Hepatocyte (in vitro differentiated cells): ENCODE measurements at regions not wholly inside any gene's neighbourhood (a gene's known extent, or its start where the extent isn't known, plus 50 kb on each side); places are given as distances from the start of the nearest gene placed in this dataset.

ENCODE experiments used
- DNase-seq: peaks from one replicate; pipeline ENCODE4 v3.0.0-alpha.2; 2016; ENCODE audit warnings: low spot score
- H2AFZ ChIP-seq: fragments of 200-600 bp; sonication (generic); 2 replicates; pipeline ENCODE4 v1.6.0; 2016; ENCODE audit warnings: antibody characterized with exemption, mild to moderate bottlenecking
- H3K27ac ChIP-seq: fragments of 200-600 bp; sonication (generic); 2 replicates; pipeline ENCODE4 v1.5.1; 2016; ENCODE audit warnings: mild to moderate bottlenecking
- H3K27me3 ChIP-seq: fragments of 200-600 bp; sonication (generic); 2 replicates; pipeline ENCODE4 v1.6.1; 2016
- H3K36me3 ChIP-seq: fragments of 200-600 bp; sonication (generic); replicated peaks from 2 replicates; pipeline ENCODE4 v1.5.1; 2016; ENCODE audit warnings: low read depth; ENCODE audit not compliant: insufficient read depth
- H3K4me1 ChIP-seq: fragments of 200-600 bp; sonication (generic); 2 replicates; pipeline ENCODE4 v1.5.1; 2016; ENCODE audit warnings: mild to moderate bottlenecking, moderate library complexity; ENCODE audit not compliant: insufficient read depth
- H3K4me2 ChIP-seq: fragments of 200-600 bp; sonication (generic); 2 replicates; pipeline ENCODE4 v1.6.0; 2016
- H3K4me3 ChIP-seq: fragments of 200-600 bp; sonication (generic); 2 replicates; pipeline ENCODE4 v1.5.1; 2016; ENCODE audit warnings: mild to moderate bottlenecking
- H3K79me2 ChIP-seq: fragments of 200-600 bp; sonication (generic); 2 replicates; pipeline ENCODE4 v1.6.0; 2017; ENCODE audit warnings: mild to moderate bottlenecking
- H3K9me2 ChIP-seq: fragments of 200-600 bp; sonication (generic); replicated peaks from 2 replicates; pipeline ENCODE4 v1.6.0; 2017; ENCODE audit warnings: mild to moderate bottlenecking; ENCODE audit not compliant: insufficient read depth
- H3K9me3 ChIP-seq: fragments of 200-600 bp; sonication (generic); 2 replicates; pipeline ENCODE4 v1.5.1; 2016; ENCODE audit warnings: low read depth, mild to moderate bottlenecking
- H4K20me1 ChIP-seq: fragments of 200-600 bp; sonication (generic); 2 replicates; pipeline ENCODE4 v1.6.0; 2016; ENCODE audit warnings: mild to moderate bottlenecking; ENCODE audit not compliant: insufficient read depth, poor library complexity, severe bottlenecking
- EZH2 ChIP-seq: fragments of 200-600 bp; sonication (generic); IDR thresholded peaks from 2 replicates; pipeline ENCODE4 v1.6.1; 2016; ENCODE audit warnings: antibody characterized with exemption, mild to moderate bottlenecking, borderline replicate concordance
- EZH2phosphoT487 ChIP-seq: fragments of 200-600 bp; sonication (generic); IDR thresholded peaks from one replicate; pipeline ENCODE4 v1.6.1; 2018; ENCODE audit warnings: antibody characterized with exemption, mild to moderate bottlenecking, low read depth, moderate library complexity; ENCODE audit not compliant: unreplicated experiment, severe bottlenecking
- WGBS: methylation state at CpG from one replicate; pipeline ENCODE4 v1.1.6; 2016; ENCODE audit warnings: low lambda C conversion rate; ENCODE audit errors: missing lambda C conversion rate; 5-methylcytosine and 5-hydroxymethylcytosine counted together
- TF ChIP-seq, protein P1 (sequence below): fragments of 200-600 bp; sonication (generic); IDR thresholded peaks from 2 replicates; pipeline ENCODE4 v1.5.1; 2016; ENCODE audit warnings: antibody characterized with exemption, mild to moderate bottlenecking; ENCODE audit not compliant: poor library complexity

DNA sequence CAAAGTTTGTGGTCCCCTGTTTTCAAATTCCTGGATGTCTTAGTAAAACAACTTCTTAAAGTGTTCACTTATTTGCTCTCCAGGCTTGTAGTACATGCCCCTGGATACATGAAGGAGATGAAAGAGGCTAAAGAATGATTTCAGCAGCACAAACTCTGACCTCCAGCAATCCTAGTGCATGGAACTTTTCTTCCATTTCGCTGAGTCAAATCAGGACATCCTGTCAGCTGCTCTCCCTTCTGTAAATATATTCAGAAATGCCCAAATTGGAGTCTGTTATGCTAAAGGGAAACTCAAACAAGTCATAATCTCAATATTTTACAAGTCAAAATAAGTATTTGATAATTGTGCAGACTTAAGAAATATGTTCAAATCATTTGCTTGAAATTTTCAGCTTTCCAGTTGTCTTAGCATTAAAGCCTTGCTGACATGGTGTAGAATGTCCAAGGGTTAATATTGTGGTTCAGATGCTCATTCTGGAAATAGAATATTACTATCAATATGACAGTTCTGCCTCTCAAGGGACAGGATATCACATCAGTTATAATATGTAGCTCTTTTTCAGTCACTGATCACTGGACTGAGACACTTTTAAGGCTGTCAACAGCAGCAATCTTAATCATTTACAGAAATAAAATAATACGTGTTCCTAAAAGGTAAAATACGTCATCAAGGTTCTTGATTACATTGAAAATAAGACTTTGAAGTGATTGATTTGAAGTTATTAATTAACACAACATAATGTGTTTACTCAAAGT lies 1157.3 kb downstream of the PLA2G4A start:
- DNase-seq = no peak
- WGBS = 76% methylated on average over 3 of the region's 3 CpGs

DNA sequence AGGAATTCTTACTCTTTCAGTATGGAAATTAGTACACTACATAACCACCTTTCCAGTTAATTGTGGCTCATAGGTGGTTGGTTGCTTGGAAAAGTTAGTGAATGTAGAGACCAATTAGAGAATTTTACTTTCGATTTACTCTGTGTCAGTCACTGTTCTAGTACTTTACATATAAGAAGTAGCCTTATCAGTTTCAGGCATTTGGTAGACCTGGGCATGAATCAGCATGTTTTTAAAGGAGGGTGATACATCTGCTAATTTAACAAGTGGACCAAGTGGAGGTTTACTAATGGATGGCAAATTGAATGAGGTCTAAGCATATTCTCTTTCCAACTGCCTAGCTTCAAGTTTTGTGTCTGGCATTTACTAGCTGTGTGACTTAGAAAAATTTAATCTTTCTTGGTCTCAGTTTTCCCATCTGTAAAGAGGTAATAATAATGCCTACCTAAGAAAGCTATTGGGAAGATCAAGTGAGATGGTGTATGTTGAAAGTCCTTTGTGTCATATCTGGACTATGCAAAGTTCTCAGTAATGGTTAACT lies 1158.6 kb downstream of the PLA2G4A start:
- no peak overlapping the region for H3K4me2 ChIP-seq

More for the DNA sequence above, 1157.3 kb downstream of the PLA2G4A start:
- no peaks in the 10 kb centered on the region for H3K79me2 ChIP-seq
- no peaks in the 10 kb centered on the region for H3K9me3 ChIP-seq
- no peaks in the 10 kb centered on the region for H4K20me1 ChIP-seq
- H3K9me2 ChIP-seq = no peaks in the 10 kb centered on the region
- H3K4me1 ChIP-seq = no peaks in the 10 kb centered on the region
- H3K27ac ChIP-seq = no peak overlapping the region
- H2AFZ ChIP-seq = no peak overlapping the region
- H3K4me2 ChIP-seq = no peak overlapping the region
- TF ChIP-seq EZH2 (no peak), EZH2phosphoT487 (no peak)
- TF ChIP-seq, protein P1, sequence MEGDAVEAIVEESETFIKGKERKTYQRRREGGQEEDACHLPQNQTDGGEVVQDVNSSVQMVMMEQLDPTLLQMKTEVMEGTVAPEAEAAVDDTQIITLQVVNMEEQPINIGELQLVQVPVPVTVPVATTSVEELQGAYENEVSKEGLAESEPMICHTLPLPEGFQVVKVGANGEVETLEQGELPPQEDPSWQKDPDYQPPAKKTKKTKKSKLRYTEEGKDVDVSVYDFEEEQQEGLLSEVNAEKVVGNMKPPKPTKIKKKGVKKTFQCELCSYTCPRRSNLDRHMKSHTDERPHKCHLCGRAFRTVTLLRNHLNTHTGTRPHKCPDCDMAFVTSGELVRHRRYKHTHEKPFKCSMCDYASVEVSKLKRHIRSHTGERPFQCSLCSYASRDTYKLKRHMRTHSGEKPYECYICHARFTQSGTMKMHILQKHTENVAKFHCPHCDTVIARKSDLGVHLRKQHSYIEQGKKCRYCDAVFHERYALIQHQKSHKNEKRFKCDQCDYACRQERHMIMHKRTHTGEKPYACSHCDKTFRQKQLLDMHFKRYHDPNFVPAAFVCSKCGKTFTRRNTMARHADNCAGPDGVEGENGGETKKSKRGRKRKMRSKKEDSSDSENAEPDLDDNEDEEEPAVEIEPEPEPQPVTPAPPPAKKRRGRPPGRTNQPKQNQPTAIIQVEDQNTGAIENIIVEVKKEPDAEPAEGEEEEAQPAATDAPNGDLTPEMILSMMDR = no peak
- no peaks in the 10 kb centered on the region for H3K27me3 ChIP-seq
- no peaks in the 10 kb centered on the region for H3K36me3 ChIP-seq
- no peak overlapping the region for H3K4me3 ChIP-seq

GRCh38 chr1:187991944-187992343 lies 1163.2 kb downstream of the PLA2G4A start:
- no peak for DNase-seq
- TF ChIP-seq, protein P1 = no peak
- TF ChIP-seq EZH2 (no peak), EZH2phosphoT487 (no peak)
- Histone ChIP-seq H3K4me3 (no peak overlapping the region), H3K36me3 (no peaks in the 10 kb centered on the region), H3K79me2 (no peaks in the 10 kb centered on the region), H3K27me3 (no peaks in the 10 kb centered on the region), H3K9me3 (no peaks in the 10 kb centered on the region), H3K4me2 (no peak overlapping the region), H3K9me2 (no peaks in the 10 kb centered on the region), H4K20me1 (no peaks in the 10 kb centered on the region), H2AFZ (no peak overlapping the region), H3K27ac (no peak overlapping the region), H3K4me1 (no peaks in the 10 kb centered on the region)

More for the DNA sequence above, 1158.6 kb downstream of the PLA2G4A start:
- no peaks in the 10 kb centered on the region for H3K27me3 ChIP-seq
- H4K20me1 ChIP-seq = no peaks in the 10 kb centered on the region
- no peak overlapping the region for H2AFZ ChIP-seq
- no peaks in the 10 kb centered on the region for H3K9me2 ChIP-seq
- WGBS = 96% methylated on average over 1 of the region's 1 CpG
- no peaks in the 10 kb centered on the region for H3K9me3 ChIP-seq
- no peaks in the 10 kb centered on the region for H3K4me1 ChIP-seq
- H3K79me2 ChIP-seq = no peaks in the 10 kb centered on the region
- no peak overlapping the region for H3K27ac ChIP-seq
- no peak overlapping the region for H3K4me3 ChIP-seq
- no peak for DNase-seq
- no peaks in the 10 kb centered on the region for H3K36me3 ChIP-seq
- TF ChIP-seq, protein P1 = no peak
- TF ChIP-seq EZH2phosphoT487 = no peak
- TF ChIP-seq EZH2 = no peak
